Lung (tissue), 11 donors: ENCODE measurements at regions not wholly inside any gene's neighbourhood (a gene's known extent, or its start where the extent isn't known, plus 50 kb on each side); places are given as distances from the start of the nearest gene placed in this dataset.

ENCODE experiments used
- ATAC-seq: fragments of 200-7000 bp; cut with Tn5 transposase; one replicate; pipeline ENCODE4 v1.9.1; 2020; ENCODE audit warnings: moderate number of reproducible peaks; ENCODE audit not compliant: insufficient read depth, low FRiP score
- DNase-seq, 3 donors: peaks; one replicate each; pipeline ENCODE4 v3.0.0-alpha.2; 2013 to 2017
- H3K27ac ChIP-seq, 2 donors: one replicate each; pipeline ENCODE4 v1.5.1; 2013; ENCODE audit warnings: mild to moderate bottlenecking in 2 of 2, moderate library complexity in 2 of 2, control low read depth in 1 of 2, inconsistent platforms in 1 of 2, low read depth in 1 of 2, low read length in 1 of 2
- H3K27me3 ChIP-seq, 3 donors: one replicate each; pipeline ENCODE4 v1.5.1; 2013; ENCODE audit warnings: low read length in 2 of 3; ENCODE audit not compliant: control insufficient read depth in 3 of 3, insufficient read depth in 3 of 3
- H3K36me3 ChIP-seq, 4 donors: one replicate each; pipeline ENCODE4 v1.5.1; 2013; ENCODE audit warnings: low read length in 4 of 4, mild to moderate bottlenecking in 1 of 4, moderate library complexity in 1 of 4; ENCODE audit not compliant: control insufficient read depth in 4 of 4, insufficient read depth in 4 of 4
- H3K4me1 ChIP-seq, 5 donors: one replicate each; pipeline ENCODE4 v1.5.1; 2013; ENCODE audit warnings: low read length in 5 of 5, mild to moderate bottlenecking in 2 of 5, moderate library complexity in 1 of 5; ENCODE audit not compliant: control insufficient read depth in 5 of 5, insufficient read depth in 5 of 5
- H3K4me3 ChIP-seq: one replicate; pipeline ENCODE4 v1.5.1; 2013; ENCODE audit warnings: mild to moderate bottlenecking, control low read depth, moderate library complexity
- H3K9ac ChIP-seq, 2 donors: one replicate each; pipeline ENCODE4 v1.5.1; 2013; ENCODE audit warnings: low read length in 2 of 2, control low read depth in 1 of 2; ENCODE audit not compliant: insufficient read depth in 1 of 2
- H3K9me3 ChIP-seq, 4 donors: one replicate each; pipeline ENCODE4 v1.5.1; 2013; ENCODE audit warnings: low read length in 3 of 4, mild to moderate bottlenecking in 1 of 4, moderate library complexity in 1 of 4; ENCODE audit not compliant: control insufficient read depth in 4 of 4, insufficient read depth in 3 of 4
- WGBS, 2 donors: extraction: QIAGEN DNeasy Blood & Tissue Kit; methylation state at CpG; one replicate each; pipeline ENCODE4 v1.1.7; 2013; 5-methylcytosine and 5-hydroxymethylcytosine counted together
- TF ChIP-seq, protein P1 (sequence below): IDR thresholded peaks from 2 replicates; pipeline ENCODE4 v1.5.1; 2012; ENCODE audit warnings: mild to moderate bottlenecking; ENCODE audit errors: control extremely low read depth, extremely low read depth
- donor health status: control.
- donor health status: control.
- donor health status: Bipolar disorder and iron deficiency.
- donor health status: healthy.
- donor health status: DM: yes; HTN: yes; CAD: no.

DNA sequence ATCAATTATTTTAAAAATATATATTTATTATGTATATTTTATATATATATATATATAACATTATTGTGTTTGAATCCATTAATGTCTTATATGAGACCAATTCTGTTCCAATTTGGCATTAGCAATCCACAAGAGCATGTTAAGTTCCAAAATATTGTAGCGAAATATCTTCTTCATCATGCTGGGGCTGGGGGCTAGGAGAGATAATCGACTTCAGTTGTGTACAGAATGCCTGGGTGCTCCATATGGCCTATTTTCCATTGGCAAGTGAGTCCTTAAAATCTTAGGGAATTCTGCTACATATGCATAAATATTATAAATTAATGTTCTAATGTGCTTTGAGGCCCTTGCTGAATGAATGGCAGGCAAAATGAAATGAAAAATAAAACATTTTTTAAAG lies 117.7 kb downstream of the PCDH7 start:
- Histone ChIP-seq H3K27me3 (no peaks in the 10 kb centered on the region), H3K36me3 (no peaks in the 10 kb centered on the region), H3K9me3 (no peaks in the 10 kb centered on the region), H3K4me1 (peaks cover 0 to 32% (median 13%) of the 10 kb centered on the region in 5 donors), H3K9ac (no peak overlapping the region), H3K4me3 (no peak overlapping the region), H3K27ac (no peak overlapping the region)
- DNase-seq (no peak), ATAC-seq (no peak)
- 75 to 93% methylated on average over 2 of the region's 2 CpGs for WGBS, 2 donors
- TF ChIP-seq, protein P1, sequence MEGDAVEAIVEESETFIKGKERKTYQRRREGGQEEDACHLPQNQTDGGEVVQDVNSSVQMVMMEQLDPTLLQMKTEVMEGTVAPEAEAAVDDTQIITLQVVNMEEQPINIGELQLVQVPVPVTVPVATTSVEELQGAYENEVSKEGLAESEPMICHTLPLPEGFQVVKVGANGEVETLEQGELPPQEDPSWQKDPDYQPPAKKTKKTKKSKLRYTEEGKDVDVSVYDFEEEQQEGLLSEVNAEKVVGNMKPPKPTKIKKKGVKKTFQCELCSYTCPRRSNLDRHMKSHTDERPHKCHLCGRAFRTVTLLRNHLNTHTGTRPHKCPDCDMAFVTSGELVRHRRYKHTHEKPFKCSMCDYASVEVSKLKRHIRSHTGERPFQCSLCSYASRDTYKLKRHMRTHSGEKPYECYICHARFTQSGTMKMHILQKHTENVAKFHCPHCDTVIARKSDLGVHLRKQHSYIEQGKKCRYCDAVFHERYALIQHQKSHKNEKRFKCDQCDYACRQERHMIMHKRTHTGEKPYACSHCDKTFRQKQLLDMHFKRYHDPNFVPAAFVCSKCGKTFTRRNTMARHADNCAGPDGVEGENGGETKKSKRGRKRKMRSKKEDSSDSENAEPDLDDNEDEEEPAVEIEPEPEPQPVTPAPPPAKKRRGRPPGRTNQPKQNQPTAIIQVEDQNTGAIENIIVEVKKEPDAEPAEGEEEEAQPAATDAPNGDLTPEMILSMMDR, result no peak

DNA sequence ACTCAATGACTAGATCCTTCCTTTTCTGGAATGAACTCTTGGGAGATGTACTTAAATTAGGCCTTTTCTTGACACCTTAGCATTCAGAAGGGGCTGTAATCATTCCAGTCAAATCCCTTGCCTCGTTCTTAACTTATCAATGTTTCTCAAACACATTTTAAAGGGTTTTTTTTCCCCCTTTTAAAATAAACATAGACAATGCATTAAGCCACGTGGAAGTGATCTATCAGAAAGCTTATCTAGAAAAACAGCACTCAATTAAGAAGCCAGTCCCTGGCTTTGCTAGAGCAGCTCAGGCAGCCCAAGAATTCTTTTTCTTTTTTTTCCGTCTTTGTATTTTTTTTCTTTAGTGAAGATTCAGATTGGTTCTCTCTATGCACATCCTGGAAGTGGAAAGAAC lies 118.2 kb downstream of the PCDH7 start:
- no peak for ATAC-seq
- H3K4me1 ChIP-seq, result peaks cover 0 to 32% (median 13%) of the 10 kb centered on the region in 5 donors
- peak in 2 of 3 donors; percentile 55 to 68 for DNase-seq
- 52 to 67% methylated on average over 3 of the region's 3 CpGs for WGBS, 2 donors
- TF ChIP-seq, protein P1, result no peak
- H3K9ac ChIP-seq, result no peak overlapping the region
- no peaks in the 10 kb centered on the region for H3K9me3 ChIP-seq
- H3K27ac ChIP-seq, result no peak overlapping the region
- no peaks in the 10 kb centered on the region for H3K27me3 ChIP-seq
- no peak overlapping the region for H3K4me3 ChIP-seq
- no peaks in the 10 kb centered on the region for H3K36me3 ChIP-seq

DNA sequence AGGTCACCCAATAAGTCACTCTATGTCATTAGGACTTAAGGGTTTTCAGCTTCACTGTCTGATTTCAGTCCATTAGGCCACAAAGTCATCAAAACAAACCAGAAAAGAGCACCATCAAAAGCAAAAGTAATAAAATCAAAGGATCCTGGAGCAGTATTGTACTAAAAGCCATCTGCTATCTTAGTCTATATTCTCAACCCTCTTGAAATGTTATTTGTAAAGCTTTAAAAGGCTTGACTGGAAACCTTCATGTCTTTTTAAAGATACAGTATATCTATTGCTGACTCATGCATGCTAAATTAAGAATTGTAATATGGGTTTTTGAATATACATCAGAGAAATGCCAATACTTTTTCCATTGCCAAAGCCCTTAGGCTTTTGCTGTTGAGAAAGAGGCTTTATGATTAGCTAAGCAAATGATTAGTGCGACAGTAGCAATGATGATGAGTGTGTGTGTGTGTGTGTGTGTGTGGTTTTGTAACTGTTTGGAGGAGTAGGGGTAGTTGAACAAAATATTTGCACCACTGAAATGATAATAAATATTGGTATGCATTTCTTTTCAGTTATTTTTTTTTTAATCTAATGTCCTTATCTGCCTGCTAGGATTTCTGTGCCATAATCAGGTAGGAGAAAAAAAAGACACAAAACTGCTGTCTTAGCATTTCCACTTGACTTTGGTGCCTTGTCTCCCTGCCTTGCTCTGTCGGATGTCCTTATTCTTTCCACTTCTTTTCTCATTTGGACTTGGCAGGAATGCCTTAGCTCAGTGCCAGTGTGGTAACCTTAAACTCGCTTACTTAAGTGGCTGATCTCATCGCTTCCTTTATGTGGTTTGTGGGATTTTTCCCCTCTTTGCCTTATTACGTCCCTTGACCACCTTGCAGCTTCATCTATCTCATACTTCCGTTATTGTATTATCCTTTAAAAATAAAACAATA lies 119.7 kb downstream of the PCDH7 start:
- Histone ChIP-seq H3K27ac (no peak overlapping the region), H3K27me3 (no peaks in the 10 kb centered on the region), H3K4me3 (no peak overlapping the region), H3K9ac (no peak overlapping the region), H3K36me3 (no peaks in the 10 kb centered on the region), H3K4me1 (peaks cover 0 to 29% (median 11%) of the 10 kb centered on the region in 5 donors), H3K9me3 (no peaks in the 10 kb centered on the region)
- TF ChIP-seq, protein P1, result no peak
- ATAC-seq, result no peak
- peak in 1 of 3 donors; percentile 40 for DNase-seq
- 45 to 46% methylated on average over 6 of the region's 6 CpGs for WGBS, 2 donors
